Fibroblast of skin of back (primary cell): ENCODE measurements at regions not wholly inside any gene's neighbourhood (a gene's known extent, or its start where the extent isn't known, plus 50 kb on each side); places are given as distances from the start of the nearest gene placed in this dataset.
A peak's percentile ranks its signal among the peaks of the same experiment; 100 is the strongest.
"Not testable (repeated sequence)": the region's sequence is repeated elsewhere in the genome, so short reads cannot be mapped to it uniquely, and the experiment has no call there.

Experiments used
- DNase-seq: peaks from one replicate; pipeline ENCODE4 v3.0.0-alpha.2; 2013

- peak; percentile 44 for DNase-seq
These were observed 319.5 kb upstream of the OBI1 start for GRCh38 chr13:78978381-78978998.

GRCh38 chr13:78977311-78977710 is 318.4 kb upstream of the OBI1 start:
- no peak for DNase-seq

GRCh38 chr13:78976696-78977095 is 317.7 kb upstream of the OBI1 start:
- DNase-seq, result no peak

GRCh38 chr13:78972561-78972960 is 313.6 kb upstream of the OBI1 start:
- DNase-seq, result no peak

DNA sequence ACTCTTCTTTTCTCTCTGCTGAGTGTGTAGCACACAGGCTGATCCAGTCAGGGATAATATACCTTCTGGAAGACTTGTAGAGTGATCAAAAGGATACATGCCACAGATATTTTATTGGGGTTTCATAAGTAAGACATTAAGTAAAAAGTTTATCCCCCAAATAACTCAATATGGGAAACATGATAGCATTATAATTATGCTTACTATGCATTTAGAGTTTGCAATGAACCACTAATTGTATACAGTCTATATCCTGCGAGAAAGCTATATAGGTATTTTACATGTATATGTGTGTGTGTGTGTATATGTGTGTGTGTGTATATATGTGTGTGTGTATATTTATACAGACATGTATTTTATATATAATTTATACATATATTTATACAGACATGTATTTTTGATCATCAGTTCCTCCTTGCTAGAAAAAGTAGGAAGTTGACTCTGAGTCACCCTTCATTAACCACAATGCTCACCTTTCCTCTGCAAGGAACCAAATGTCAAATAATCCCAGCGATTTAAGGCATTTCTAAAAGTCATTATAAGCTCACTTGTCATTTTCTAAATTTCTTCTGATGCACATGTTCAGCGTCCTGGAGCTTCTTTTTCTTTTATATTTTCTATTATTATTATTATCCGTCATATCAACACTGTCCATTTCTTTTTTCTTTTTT is 312.5 kb upstream of the OBI1 start:
- DNase-seq, result no peak

DNA sequence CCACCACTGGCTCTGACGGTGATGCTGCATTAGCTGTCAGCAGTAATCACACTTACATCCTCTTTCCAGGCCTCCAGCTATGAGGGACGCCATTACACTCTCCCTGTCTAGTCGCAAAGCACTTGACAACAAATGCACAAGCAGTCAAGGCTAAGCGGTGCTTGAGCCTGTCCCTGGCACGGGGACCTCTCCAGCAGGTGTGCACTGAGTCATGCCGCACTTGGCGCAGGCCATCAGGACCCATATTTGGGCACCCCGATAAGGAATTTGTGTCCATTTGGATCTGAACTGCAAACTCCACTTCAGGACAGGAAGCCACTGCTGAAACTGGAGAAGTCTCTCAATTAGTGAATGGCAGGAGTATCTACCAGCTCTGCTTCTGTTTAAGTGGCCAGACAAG is 301.9 kb upstream of the OBI1 start:
- no peak for DNase-seq

GRCh38 chr13:78958006-78958405 is 299.1 kb upstream of the OBI1 start:
- DNase-seq, result no peak

GRCh38 chr13:78940455-78941130 is 281.6 kb upstream of the OBI1 start:
- DNase-seq, result no peak

DNA sequence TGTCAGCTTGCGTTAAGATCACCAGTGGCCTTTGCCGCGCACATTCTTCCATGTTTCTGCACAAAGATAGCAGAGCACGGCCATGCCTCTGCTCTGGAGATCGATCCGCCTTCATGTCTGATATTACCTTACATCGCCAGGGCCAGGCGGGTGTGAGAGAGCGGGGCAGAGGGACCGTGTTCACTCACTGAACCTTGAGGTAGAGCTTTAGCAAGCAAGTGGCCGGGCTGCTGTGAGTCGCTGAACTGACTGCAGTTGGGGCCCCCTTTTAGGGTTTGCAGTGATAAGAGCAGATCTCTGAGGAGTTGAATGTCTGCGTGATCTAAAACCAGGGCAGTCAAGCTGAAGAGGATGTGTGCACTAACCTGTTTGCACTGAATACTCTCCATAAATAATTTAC is 275.4 kb upstream of the OBI1 start:
- no peak for DNase-seq

GRCh38 chr13:78915015-78915414 is 256.1 kb upstream of the OBI1 start:
- no peak for DNase-seq

DNA sequence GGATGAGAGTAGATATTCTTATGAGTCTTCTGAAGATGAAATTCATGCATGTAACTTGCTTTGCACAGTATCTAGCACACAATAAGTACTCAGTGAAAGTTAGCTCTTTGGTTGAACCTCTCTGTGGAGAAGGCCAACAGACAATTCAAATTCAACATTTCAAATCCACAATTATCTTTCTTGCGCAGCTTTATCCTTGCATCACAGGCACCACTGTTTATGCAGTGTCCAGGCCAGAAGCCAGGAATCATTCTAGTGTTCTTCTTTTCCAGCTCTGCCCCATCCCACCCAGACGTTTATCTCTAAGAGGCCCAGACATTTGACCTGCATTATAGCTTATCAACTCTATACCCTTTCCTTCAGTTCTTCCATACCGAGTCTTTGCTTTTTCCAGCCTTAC is 254.7 kb upstream of the OBI1 start:
- DNase-seq, result no peak

DNA sequence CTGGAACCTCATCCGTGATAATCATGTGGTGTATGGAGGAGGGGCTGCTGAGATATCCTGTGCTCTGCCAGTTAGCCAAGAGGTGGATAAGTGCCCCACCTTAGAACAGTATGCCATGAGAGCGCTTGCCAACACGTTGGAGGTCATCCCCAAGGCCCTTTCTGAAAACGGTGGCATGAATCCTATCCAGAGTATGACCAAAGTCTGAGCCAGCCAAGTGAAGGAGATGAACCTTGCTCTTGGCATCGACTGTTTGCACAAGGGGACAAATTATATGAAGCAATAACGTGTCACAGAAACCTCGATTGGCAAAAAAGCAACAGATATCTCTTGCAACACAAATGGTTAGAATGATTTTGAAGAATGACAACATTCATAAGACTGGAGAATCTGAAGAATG is 251.2 kb upstream of the OBI1 start:
- no peak for DNase-seq

DNA sequence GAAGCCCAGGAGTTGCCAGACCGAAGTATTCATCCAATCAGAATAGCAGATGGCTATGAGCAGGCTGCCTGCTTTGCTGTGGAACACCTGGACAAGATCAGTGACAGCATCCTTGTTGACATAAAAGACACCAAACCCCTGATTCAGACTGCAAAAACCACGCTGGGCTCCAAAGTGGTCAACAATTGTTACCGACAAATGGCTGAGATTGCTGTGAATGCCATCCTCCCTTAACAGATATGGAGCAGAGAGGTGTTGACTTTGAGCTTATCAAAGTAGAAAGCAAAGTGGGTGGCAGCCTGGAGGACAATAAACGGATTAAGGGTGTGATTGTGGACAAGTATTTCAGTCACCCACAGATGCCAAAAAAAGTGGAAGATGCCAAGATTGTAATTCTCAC is 250.3 kb upstream of the OBI1 start:
- DNase-seq, result no peak

DNA sequence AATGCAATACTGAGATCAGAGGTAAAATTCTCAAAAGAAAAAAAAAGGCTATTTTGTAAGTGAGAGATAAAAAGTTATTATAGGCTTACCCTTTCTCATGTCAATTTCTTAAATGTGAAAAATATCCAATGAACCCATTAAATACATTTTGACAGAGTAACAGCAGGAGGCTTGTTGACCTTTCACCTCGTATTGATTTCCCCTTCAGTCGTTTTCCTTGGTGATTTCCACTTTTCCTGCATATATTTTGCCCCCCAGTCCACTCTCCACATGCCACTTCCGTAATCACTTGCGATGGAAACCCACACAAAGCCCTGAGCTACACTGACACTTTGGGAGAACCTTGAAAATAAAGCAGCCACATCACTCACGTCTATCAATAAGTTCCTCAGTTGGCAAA is 248.1 kb upstream of the OBI1 start:
- DNase-seq, result no peak

DNA sequence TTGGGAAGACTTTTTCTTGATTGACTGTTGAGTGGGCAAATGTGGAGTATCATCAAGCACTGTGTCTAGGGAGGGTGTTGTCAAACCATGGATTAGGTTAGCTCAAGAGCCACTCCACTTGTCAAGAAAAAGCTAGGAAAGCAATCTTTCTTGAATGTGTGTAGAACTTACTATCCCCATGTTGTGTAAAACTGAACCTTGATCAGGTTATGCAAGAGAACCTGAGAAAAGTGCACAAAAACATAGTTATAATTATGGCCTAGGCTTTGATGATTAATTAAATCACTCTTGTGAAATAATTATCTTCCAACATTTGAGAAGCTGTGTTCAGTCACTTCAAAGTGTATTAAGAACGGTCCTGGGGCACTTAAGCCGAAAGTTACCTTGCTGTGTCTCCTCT is 238.2 kb upstream of the OBI1 start:
- no peak for DNase-seq

GRCh38 chr13:78884571-78884970 is 225.6 kb upstream of the OBI1 start:
- DNase-seq, result no peak

- no peak for DNase-seq
These were observed 222.8 kb upstream of the OBI1 start for GRCh38 chr13:78881751-78882150.

DNA sequence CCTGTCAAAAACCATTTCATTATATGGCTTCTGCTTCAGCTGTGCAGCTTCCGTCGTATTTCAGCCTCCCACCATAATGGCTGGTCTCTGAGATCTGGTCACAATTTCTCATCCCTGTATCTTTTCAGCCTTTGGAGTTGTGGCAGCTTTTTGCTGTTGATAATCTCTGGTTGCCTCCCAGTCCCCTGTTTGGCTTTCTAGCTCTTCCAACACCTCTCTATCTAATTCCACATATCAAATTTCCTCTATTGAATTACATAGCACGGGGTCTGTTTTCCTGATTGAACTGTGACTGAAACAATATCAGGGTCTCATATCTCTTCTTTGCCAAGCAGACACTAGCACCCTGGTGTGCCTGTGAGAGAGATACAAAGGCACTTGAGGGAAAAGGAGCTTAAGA is 222.1 kb upstream of the OBI1 start:
- no peak for DNase-seq

- no peak for DNase-seq
These were observed 218.1 kb upstream of the OBI1 start for GRCh38 chr13:78876915-78877549.

DNA sequence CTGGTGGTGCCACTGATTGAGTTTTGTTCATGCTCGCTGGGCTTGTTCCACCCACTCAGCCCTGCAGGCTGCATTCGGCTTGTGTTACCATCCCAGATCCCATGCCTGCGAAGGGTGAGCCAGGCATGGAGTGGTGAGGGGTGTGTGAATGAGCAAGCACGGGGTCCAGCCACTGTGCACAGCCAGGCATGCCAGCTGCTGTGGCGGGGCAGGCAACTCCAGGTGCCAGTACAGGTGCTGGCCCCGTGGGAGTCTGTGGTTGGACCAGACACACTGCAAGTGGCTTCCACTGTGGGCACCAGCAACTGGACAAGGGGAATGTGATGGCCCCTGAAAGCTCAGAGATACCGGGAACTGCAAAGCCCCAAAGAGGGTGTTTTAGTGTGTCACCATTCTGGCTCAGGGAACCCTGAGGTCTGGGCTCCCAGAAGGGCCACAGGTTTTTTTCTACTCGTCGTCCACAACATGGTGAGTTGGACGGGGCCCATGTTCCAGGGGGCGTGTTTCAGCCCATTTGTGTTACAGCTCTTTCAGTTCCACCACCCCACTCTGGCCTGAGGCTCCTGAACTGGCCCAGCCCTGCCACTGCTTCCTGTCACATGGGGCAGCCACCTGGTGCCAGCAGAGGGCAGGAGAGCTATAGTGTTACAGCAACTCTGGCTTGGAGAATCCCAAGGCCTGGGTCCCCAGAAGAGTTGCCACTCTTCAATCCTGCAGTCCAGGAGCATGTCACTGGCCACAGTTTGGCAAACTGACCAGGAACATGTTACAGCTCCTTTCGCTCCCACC is 217.0 kb upstream of the OBI1 start:
- no peak for DNase-seq

- no peak for DNase-seq
These were observed 210.0 kb upstream of the OBI1 start for GRCh38 chr13:78868991-78869390.

DNA sequence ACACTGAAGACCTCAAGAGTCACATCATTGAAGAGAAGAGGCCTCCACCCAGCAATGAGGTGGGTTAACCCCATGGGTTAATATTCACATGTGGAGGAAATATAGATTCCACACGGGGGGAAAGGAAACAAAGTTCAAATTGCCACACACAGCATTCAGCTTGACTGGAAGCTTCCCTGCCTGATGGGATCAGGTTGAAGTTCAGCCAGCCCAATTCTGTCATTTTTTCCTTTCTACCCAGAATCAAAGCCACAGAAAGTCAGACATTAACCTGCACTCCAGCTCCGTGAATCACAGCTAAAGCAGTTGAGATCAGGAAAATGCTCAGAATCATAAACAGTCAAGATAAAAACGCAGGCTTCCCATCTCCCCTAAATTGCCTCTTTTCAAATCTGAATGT is 208.7 kb upstream of the OBI1 start:
- no peak for DNase-seq

DNA sequence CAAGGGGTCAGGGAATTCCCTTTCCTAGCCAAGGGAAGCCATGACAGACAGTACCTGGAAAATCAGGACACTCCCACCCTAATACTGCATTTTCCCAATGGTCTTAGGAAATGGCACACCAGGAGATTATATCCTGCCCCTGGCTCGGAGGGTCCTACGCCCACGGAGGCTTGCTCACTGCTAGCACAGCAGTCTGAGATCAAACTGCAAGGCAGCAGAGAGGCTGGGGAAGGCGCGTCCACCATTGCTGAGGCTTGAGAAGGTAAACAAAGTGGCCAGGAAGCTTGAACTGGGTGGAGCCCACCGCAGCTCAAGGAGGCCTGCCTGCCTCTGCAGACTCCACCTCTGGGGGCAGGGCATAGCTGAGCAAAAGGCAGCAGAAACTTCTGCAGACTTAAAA is 207.1 kb upstream of the OBI1 start:
- DNase-seq, result not testable (repeated sequence)
